ENCODE measurements at regions not wholly inside any gene's neighbourhood (a gene's known extent, or its start where the extent isn't known, plus 50 kb on each side); places are given as distances from the start of the nearest gene placed in this dataset.
A peak's percentile ranks its signal among the peaks of the same experiment; 100 is the strongest.

- peak overlapping the region; percentile 100 for H3K4me2 ChIP-seq
- no peak for TF ChIP-seq CTCF (conservative IDR thresholded peaks at IDR 0.05; ENCODE audit: low read depth, low read length)
- peaks cover 6% of the 10 kb centered on the region for H3K79me2 ChIP-seq (ENCODE audit: insufficient read depth, low read depth)
- peak overlapping the region; percentile 83 for H3K9ac ChIP-seq
- no peaks in the 10 kb centered on the region for H3K27me3 ChIP-seq (ENCODE audit: insufficient read depth, low read depth)
- H2AFZ ChIP-seq (ENCODE audit: low read depth): peak overlapping the region; percentile 36
- H3K36me3 ChIP-seq (ENCODE audit: insufficient read depth): no peaks in the 10 kb centered on the region
- no peak overlapping the region for H3K4me3 ChIP-seq (IDR thresholded peaks at IDR 0.05; ENCODE audit: insufficient read depth, low read depth, low read length)
- H4K20me1 ChIP-seq (ENCODE audit: insufficient read depth): no peaks in the 10 kb centered on the region
- peak overlapping the region; percentile 97 for H3K27ac ChIP-seq
- peaks cover 89% of the 10 kb centered on the region for H3K4me1 ChIP-seq (ENCODE audit: low read depth, poor library complexity, severe bottlenecking)
Measured at GRCh38 chr5:109922381-109922995, 232.8 kb downstream of the MAN2A1 start.

GRCh38 chr5:109923205-109923604 lies 233.5 kb downstream of the MAN2A1 start:
- H3K4me1 ChIP-seq (ENCODE audit: low read depth, poor library complexity, severe bottlenecking): peaks cover 82% of the 10 kb centered on the region
- H4K20me1 ChIP-seq (ENCODE audit: insufficient read depth): no peaks in the 10 kb centered on the region
- H3K36me3 ChIP-seq (ENCODE audit: insufficient read depth): no peaks in the 10 kb centered on the region
- H2AFZ ChIP-seq (ENCODE audit: low read depth): peak overlapping the region; percentile 53
- peak overlapping the region; percentile 100 for H3K4me2 ChIP-seq
- TF ChIP-seq CTCF (conservative IDR thresholded peaks at IDR 0.05; ENCODE audit: low read depth, low read length): no peak
- no peak overlapping the region for H3K4me3 ChIP-seq (IDR thresholded peaks at IDR 0.05; ENCODE audit: insufficient read depth, low read depth, low read length)
- peaks cover 6% of the 10 kb centered on the region for H3K79me2 ChIP-seq (ENCODE audit: insufficient read depth, low read depth)
- peak overlapping the region; percentile 97 for H3K27ac ChIP-seq
- peak overlapping the region; percentile 83; the same call in 1 of the 2 replicates for H3K9ac ChIP-seq
- no peaks in the 10 kb centered on the region for H3K27me3 ChIP-seq (ENCODE audit: insufficient read depth, low read depth)

GRCh38 chr5:109924237-109925107 lies 234.7 kb downstream of the MAN2A1 start:
- no peak for TF ChIP-seq CTCF (conservative IDR thresholded peaks at IDR 0.05; ENCODE audit: low read depth, low read length)
- Histone ChIP-seq H3K4me3 (IDR thresholded peaks at IDR 0.05; ENCODE audit: insufficient read depth, low read depth, low read length) (no peak overlapping the region), H3K4me1 (ENCODE audit: low read depth, poor library complexity, severe bottlenecking) (peaks cover 77% of the 10 kb centered on the region), H3K27me3 (ENCODE audit: insufficient read depth, low read depth) (no peaks in the 10 kb centered on the region), H2AFZ (ENCODE audit: low read depth) (no peak overlapping the region), H4K20me1 (ENCODE audit: insufficient read depth) (no peaks in the 10 kb centered on the region), H3K4me2 (peak overlapping the region; percentile 100), H3K9ac (no peak overlapping the region), H3K36me3 (ENCODE audit: insufficient read depth) (no peaks in the 10 kb centered on the region), H3K79me2 (ENCODE audit: insufficient read depth, low read depth) (peaks cover 6% of the 10 kb centered on the region), H3K27ac (peak overlapping the region; percentile 97)

GRCh38 chr5:109927639-109928038 lies 237.9 kb downstream of the MAN2A1 start:
- Histone ChIP-seq H3K27me3 (ENCODE audit: insufficient read depth, low read depth) (no peaks in the 10 kb centered on the region), H3K36me3 (ENCODE audit: insufficient read depth) (no peaks in the 10 kb centered on the region), H2AFZ (ENCODE audit: low read depth) (no peak overlapping the region), H3K9ac (no peak overlapping the region), H3K79me2 (ENCODE audit: insufficient read depth, low read depth) (no peaks in the 10 kb centered on the region), H3K4me3 (IDR thresholded peaks at IDR 0.05; ENCODE audit: insufficient read depth, low read depth, low read length) (no peak overlapping the region), H3K27ac (no peak overlapping the region), H4K20me1 (ENCODE audit: insufficient read depth) (no peaks in the 10 kb centered on the region), H3K4me1 (ENCODE audit: low read depth, poor library complexity, severe bottlenecking) (peaks cover 80% of the 10 kb centered on the region), H3K4me2 (no peak overlapping the region)
- no peak for TF ChIP-seq CTCF (conservative IDR thresholded peaks at IDR 0.05; ENCODE audit: low read depth, low read length)

All from KMS-11 (cell line).